ENCODE measurements at regions not wholly inside any gene's neighbourhood (a gene's known extent, or its start where the extent isn't known, plus 50 kb on each side); places are given as distances from the start of the nearest gene placed in this dataset.

GRCh38 chr3:148184798-148185197 is 512.9 kb upstream of the AGTR1 start:
- H3K27ac ChIP-seq (ENCODE audit: low read depth, low read length, poor library complexity, severe bottlenecking), result no peak overlapping the region
- no peak for DNase-seq (ENCODE audit: low spot score)
- TF ChIP-seq CTCF (conservative IDR thresholded peaks at IDR 0.05; ENCODE audit: low read depth, low read length) (no peak), EZH2 (IDR thresholded peaks at IDR 0.05; ENCODE audit: borderline replicate concordance, low read depth, low read length, poor library complexity, severe bottlenecking) (no peak)
- H3K4me3 ChIP-seq (ENCODE audit: low read depth, low read length, poor library complexity, severe bottlenecking), result no peak overlapping the region
- H3K9me3 ChIP-seq (ENCODE audit: low read depth, low read length, poor library complexity, severe bottlenecking), result no peaks in the 10 kb centered on the region
- intact Hi-C loops (cut with micrococcal nuclease; ENCODE audit: unreplicated experiment), result no loop called here
- CTCF ChIA-PET, result no interaction called here
- H3K36me3 ChIP-seq (ENCODE audit: insufficient read depth, low read length, poor library complexity, severe bottlenecking), result no peaks in the 10 kb centered on the region
- no peaks in the 10 kb centered on the region for H3K4me1 ChIP-seq (ENCODE audit: insufficient read depth, low read length, poor library complexity, severe bottlenecking)
- POLR2A ChIA-PET (ENCODE audit: low non-redundant PET), result no interaction called here
- BruUV-seq (replicated peaks), result no TSS peak
- H3K27me3 ChIP-seq (replicated peaks; ENCODE audit: insufficient read depth, low read depth, low read length, poor library complexity), result peaks cover 19% of the 10 kb centered on the region

GRCh38 chr3:148186881-148187280 is 510.8 kb upstream of the AGTR1 start:
- intact Hi-C loops (cut with micrococcal nuclease; ENCODE audit: unreplicated experiment), result no loop called here
- no peak for DNase-seq (ENCODE audit: low spot score)
- Histone ChIP-seq H3K4me3 (ENCODE audit: low read depth, low read length, poor library complexity, severe bottlenecking) (no peak overlapping the region), H3K9me3 (ENCODE audit: low read depth, low read length, poor library complexity, severe bottlenecking) (no peaks in the 10 kb centered on the region), H3K27me3 (replicated peaks; ENCODE audit: insufficient read depth, low read depth, low read length, poor library complexity) (peaks cover 14% of the 10 kb centered on the region), H3K4me1 (ENCODE audit: insufficient read depth, low read length, poor library complexity, severe bottlenecking) (no peaks in the 10 kb centered on the region), H3K36me3 (ENCODE audit: insufficient read depth, low read length, poor library complexity, severe bottlenecking) (no peaks in the 10 kb centered on the region), H3K27ac (ENCODE audit: low read depth, low read length, poor library complexity, severe bottlenecking) (no peak overlapping the region)
- ChIA-PET POLR2A (ENCODE audit: low non-redundant PET) (no interaction called here), CTCF (no interaction called here)
- TF ChIP-seq EZH2 (IDR thresholded peaks at IDR 0.05; ENCODE audit: borderline replicate concordance, low read depth, low read length, poor library complexity, severe bottlenecking) (no peak), CTCF (conservative IDR thresholded peaks at IDR 0.05; ENCODE audit: low read depth, low read length) (no peak)
- BruUV-seq (replicated peaks), result no TSS peak

GRCh38 chr3:148187296-148187695 is 510.4 kb upstream of the AGTR1 start:
- H3K36me3 ChIP-seq (ENCODE audit: insufficient read depth, low read length, poor library complexity, severe bottlenecking), result no peaks in the 10 kb centered on the region
- BruUV-seq (replicated peaks), result no TSS peak
- no peak overlapping the region for H3K27ac ChIP-seq (ENCODE audit: low read depth, low read length, poor library complexity, severe bottlenecking)
- TF ChIP-seq EZH2 (IDR thresholded peaks at IDR 0.05; ENCODE audit: borderline replicate concordance, low read depth, low read length, poor library complexity, severe bottlenecking), result no peak
- TF ChIP-seq CTCF (conservative IDR thresholded peaks at IDR 0.05; ENCODE audit: low read depth, low read length), result no peak
- no peak for DNase-seq (ENCODE audit: low spot score)
- H3K27me3 ChIP-seq (replicated peaks; ENCODE audit: insufficient read depth, low read depth, low read length, poor library complexity), result peaks cover 10% of the 10 kb centered on the region
- ChIA-PET CTCF (no interaction called here), POLR2A (ENCODE audit: low non-redundant PET) (no interaction called here)
- no peaks in the 10 kb centered on the region for H3K9me3 ChIP-seq (ENCODE audit: low read depth, low read length, poor library complexity, severe bottlenecking)
- no peaks in the 10 kb centered on the region for H3K4me1 ChIP-seq (ENCODE audit: insufficient read depth, low read length, poor library complexity, severe bottlenecking)
- intact Hi-C loops (cut with micrococcal nuclease; ENCODE audit: unreplicated experiment), result no loop called here
- H3K4me3 ChIP-seq (ENCODE audit: low read depth, low read length, poor library complexity, severe bottlenecking), result no peak overlapping the region

Data from A673 (cell line).